C4-2B (cell line): ENCODE measurements at regions not wholly inside any gene's neighbourhood (a gene's known extent, or its start where the extent isn't known, plus 50 kb on each side); places are given as distances from the start of the nearest gene placed in this dataset.

Experiments used
- CTCF ChIP-seq: fragments of 450-650 bp; conservative IDR thresholded peaks from 2 replicates; pipeline ENCODE4 v1.5.1; 2017; ENCODE audit warnings: mild to moderate bottlenecking
- ZFX ChIP-seq: fragments of 450-650 bp; IDR thresholded peaks from 2 replicates; pipeline ENCODE4 v1.6.1; 2017

GRCh38 chr16:26724189-26724588 lies 342.5 kb upstream of the C16orf82 start:
- TF ChIP-seq CTCF: no peak
- TF ChIP-seq ZFX: no peak
